C4-2B (cell line): ENCODE measurements at regions not wholly inside any gene's neighbourhood (a gene's known extent, or its start where the extent isn't known, plus 50 kb on each side); places are given as distances from the start of the nearest gene placed in this dataset.

Experiments
- ZFX ChIP-seq: fragments of 450-650 bp; IDR thresholded peaks from 2 replicates; pipeline ENCODE4 v1.6.1; 2017
- TF ChIP-seq, protein P1 (sequence below): fragments of 450-650 bp; conservative IDR thresholded peaks from 2 replicates; pipeline ENCODE4 v1.5.1; 2017; ENCODE audit warnings: mild to moderate bottlenecking

GRCh38 chr4:11534623-11535302 lies 106.1 kb upstream of the HS3ST1 start:
- TF ChIP-seq, protein P1, sequence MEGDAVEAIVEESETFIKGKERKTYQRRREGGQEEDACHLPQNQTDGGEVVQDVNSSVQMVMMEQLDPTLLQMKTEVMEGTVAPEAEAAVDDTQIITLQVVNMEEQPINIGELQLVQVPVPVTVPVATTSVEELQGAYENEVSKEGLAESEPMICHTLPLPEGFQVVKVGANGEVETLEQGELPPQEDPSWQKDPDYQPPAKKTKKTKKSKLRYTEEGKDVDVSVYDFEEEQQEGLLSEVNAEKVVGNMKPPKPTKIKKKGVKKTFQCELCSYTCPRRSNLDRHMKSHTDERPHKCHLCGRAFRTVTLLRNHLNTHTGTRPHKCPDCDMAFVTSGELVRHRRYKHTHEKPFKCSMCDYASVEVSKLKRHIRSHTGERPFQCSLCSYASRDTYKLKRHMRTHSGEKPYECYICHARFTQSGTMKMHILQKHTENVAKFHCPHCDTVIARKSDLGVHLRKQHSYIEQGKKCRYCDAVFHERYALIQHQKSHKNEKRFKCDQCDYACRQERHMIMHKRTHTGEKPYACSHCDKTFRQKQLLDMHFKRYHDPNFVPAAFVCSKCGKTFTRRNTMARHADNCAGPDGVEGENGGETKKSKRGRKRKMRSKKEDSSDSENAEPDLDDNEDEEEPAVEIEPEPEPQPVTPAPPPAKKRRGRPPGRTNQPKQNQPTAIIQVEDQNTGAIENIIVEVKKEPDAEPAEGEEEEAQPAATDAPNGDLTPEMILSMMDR, result no peak
- no peak for TF ChIP-seq ZFX
